ENCODE measurements at regions not wholly inside any gene's neighbourhood (a gene's known extent, or its start where the extent isn't known, plus 50 kb on each side); places are given as distances from the start of the nearest gene placed in this dataset.

- TF ChIP-seq CTCF (IDR thresholded peaks at IDR 0.05; ENCODE audit: low read depth, low read length, missing input control) (no peak), ZBTB33 (IDR thresholded peaks at IDR 0.05) (no peak), REST (IDR thresholded peaks at IDR 0.05) (no peak), RAD21 (IDR thresholded peaks at IDR 0.05) (no peak), SP1 (IDR thresholded peaks at IDR 0.05) (no peak), TAF1 (conservative IDR thresholded peaks at IDR 0.05) (no peak), MAX (IDR thresholded peaks at IDR 0.05) (no peak), YY1 (IDR thresholded peaks at IDR 0.05) (no peak), EGR1 (IDR thresholded peaks at IDR 0.05; ENCODE audit: low read depth in 2 of 2) (no peak), ATF3 (IDR thresholded peaks at IDR 0.05) (no peak), JUND (IDR thresholded peaks at IDR 0.05) (no peak), GABPA (IDR thresholded peaks at IDR 0.05 in 1 of 2, conservative IDR thresholded peaks at IDR 0.05 in 1 of 2) (no peak), RXRA (IDR thresholded peaks at IDR 0.05) (no peak), FOXA2 (IDR thresholded peaks at IDR 0.05) (no peak)
Observed at GRCh38 chr2:226228080-226228479, 571.5 kb downstream of the IRS1 start.

Measured in liver (tissue), 3 donors.